ENCODE measurements at regions not wholly inside any gene's neighbourhood (a gene's known extent, or its start where the extent isn't known, plus 50 kb on each side); places are given as distances from the start of the nearest gene placed in this dataset.

- ChIA-PET CTCF (interaction anchor here (0.6 to 9.8 kb wide), 11 partner anchors 8 to 152 kb away, joined by 3 to 169 read pairs (median 4); no protein-coding TSS in a partner anchor), POLR2A (no interaction called here)
- peak; percentile 50 for DNase-seq (ENCODE audit: extremely low spot score)
- peak; percentile 52 for TF ChIP-seq CTCF (IDR thresholded peaks at IDR 0.05; ENCODE audit: control extremely low read depth, extremely low read depth, low read depth, missing control alignments)
Measured at GRCh38 chr4:100095729-100096595, 94.3 kb downstream of the DDIT4L start.

- DNase-seq (ENCODE audit: extremely low spot score): peak; percentile 48
- peak; percentile 74 for TF ChIP-seq CTCF (IDR thresholded peaks at IDR 0.05; ENCODE audit: control extremely low read depth, extremely low read depth, low read depth, missing control alignments)
- POLR2A ChIA-PET: interaction anchor here (0.6 to 1.0 kb wide), 2 partner anchors 143 to 1324 kb away, joined by 3 to 4 read pairs; partner anchors contain the start of gene H2AZ1
- CTCF ChIA-PET: interaction anchor here (0.7 to 9.8 kb wide), 33 partner anchors 10 to 1639 kb away, joined by 3 to 169 read pairs (median 4); partner anchors contain the start of gene H2AZ1
Measured at GRCh38 chr4:100093091-100093866, 97.0 kb downstream of the DDIT4L start.

DNA sequence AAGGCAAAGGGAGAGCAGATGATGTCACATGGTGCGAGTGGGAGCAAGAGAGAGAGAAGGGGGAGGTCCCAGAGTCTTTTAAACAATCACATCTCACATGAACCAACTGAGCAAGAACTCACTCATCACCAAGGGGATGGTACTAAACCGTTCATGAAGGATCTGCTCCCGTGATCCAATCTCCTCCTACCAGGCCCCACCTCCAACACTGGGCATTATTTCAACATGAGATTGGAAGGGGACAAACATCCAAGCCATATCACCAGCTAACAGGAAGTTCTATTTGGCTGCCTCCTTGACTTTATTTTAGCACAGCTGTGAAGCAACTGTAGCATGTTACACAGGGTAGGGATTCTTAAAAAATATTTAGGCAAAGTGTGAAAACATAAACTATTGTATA lies 102.5 kb downstream of the DDIT4L start:
- no peak for TF ChIP-seq CTCF (IDR thresholded peaks at IDR 0.05; ENCODE audit: control extremely low read depth, extremely low read depth, low read depth, missing control alignments)
- POLR2A ChIA-PET: no interaction called here
- CTCF ChIA-PET: interaction anchor here (0.9 kb wide), 1 partner anchor 13 kb away, joined by 3 read pairs; no protein-coding TSS in a partner anchor
- DNase-seq (ENCODE audit: extremely low spot score): no peak

GRCh38 chr4:100086766-100087431 lies 103.4 kb downstream of the DDIT4L start:
- ChIA-PET POLR2A (no interaction called here), CTCF (interaction anchor here (1.2 to 14.6 kb wide), 2 partner anchors 9 to 125 kb away, joined by 3 to 169 read pairs; no protein-coding TSS in a partner anchor)
- TF ChIP-seq CTCF (IDR thresholded peaks at IDR 0.05; ENCODE audit: control extremely low read depth, extremely low read depth, low read depth, missing control alignments): no peak
- DNase-seq (ENCODE audit: extremely low spot score): no peak

GRCh38 chr4:100084892-100085291 lies 105.4 kb downstream of the DDIT4L start:
- ChIA-PET CTCF (interaction anchor here (14.6 kb wide), 1 partner anchor 11 kb away, joined by 169 read pairs; no protein-coding TSS in a partner anchor), POLR2A (no interaction called here)
- TF ChIP-seq CTCF (IDR thresholded peaks at IDR 0.05; ENCODE audit: control extremely low read depth, extremely low read depth, low read depth, missing control alignments): no peak
- no peak for DNase-seq (ENCODE audit: extremely low spot score)

GRCh38 chr4:100083289-100083688 lies 107.0 kb downstream of the DDIT4L start:
- ChIA-PET CTCF (interaction anchor here (0.6 to 14.6 kb wide), 4 partner anchors 13 to 23 kb away, joined by 3 to 169 read pairs (median 4); no protein-coding TSS in a partner anchor), POLR2A (interaction anchor here (0.6 kb wide), 1 partner anchor 226 kb away, joined by 3 read pairs; no protein-coding TSS in a partner anchor)
- no peak for DNase-seq (ENCODE audit: extremely low spot score)
- TF ChIP-seq CTCF (IDR thresholded peaks at IDR 0.05; ENCODE audit: control extremely low read depth, extremely low read depth, low read depth, missing control alignments): no peak

Measured in GM10248 (cell line).